GM06990 (cell line): ENCODE measurements at regions not wholly inside any gene's neighbourhood (a gene's known extent, or its start where the extent isn't known, plus 50 kb on each side); places are given as distances from the start of the nearest gene placed in this dataset.
A peak's percentile ranks its signal among the peaks of the same experiment; 100 is the strongest.

Source experiments
- DNase-seq: peaks from one replicate; pipeline ENCODE4 v3.0.0-alpha.2; 2011; ENCODE audit not compliant: insufficient read length; ENCODE audit errors: extremely low read depth
- H3K27me3 ChIP-seq: replicated peaks from 2 replicates; pipeline ENCODE4 v1.6.0; 2011; ENCODE audit warnings: low read length; ENCODE audit not compliant: control insufficient read depth, insufficient read depth
- H3K36me3 ChIP-seq: 2 replicates; pipeline ENCODE4 v1.5.1; 2011; ENCODE audit warnings: low read length; ENCODE audit not compliant: control insufficient read depth, insufficient read depth
- H3K4me3 ChIP-seq: replicated peaks from 2 replicates; pipeline ENCODE4 v1.5.1; 2011; ENCODE audit warnings: low read depth, mild to moderate bottlenecking, control low read depth, low read length
- CTCF ChIP-seq: IDR thresholded peaks from 2 replicates; pipeline ENCODE4 v1.5.1; 2011; ENCODE audit warnings: low read length, control low read depth, mild to moderate bottlenecking, inconsistent platforms; ENCODE audit not compliant: insufficient read depth, poor library complexity, severe bottlenecking

- no peaks in the 10 kb centered on the region for H3K27me3 ChIP-seq
- no peak overlapping the region for H3K4me3 ChIP-seq
- no peak for TF ChIP-seq CTCF
- no peaks in the 10 kb centered on the region for H3K36me3 ChIP-seq
- no peak for DNase-seq
Observed at GRCh38 chr1:24258735-24259424, 60.3 kb upstream of the GRHL3 start.

- Histone ChIP-seq H3K36me3 (no peaks in the 10 kb centered on the region), H3K27me3 (no peaks in the 10 kb centered on the region), H3K4me3 (no peak overlapping the region)
- TF ChIP-seq CTCF = no peak
- no peak for DNase-seq
Observed at GRCh38 chr1:24257373-24257772, 61.8 kb upstream of the GRHL3 start.

- DNase-seq = no peak
- H3K27me3 ChIP-seq = no peaks in the 10 kb centered on the region
- no peaks in the 10 kb centered on the region for H3K36me3 ChIP-seq
- no peak overlapping the region for H3K4me3 ChIP-seq
- TF ChIP-seq CTCF = no peak
Observed at GRCh38 chr1:24256687-24257086, 62.5 kb upstream of the GRHL3 start.

GRCh38 chr1:24255226-24255625, 63.9 kb upstream of the GRHL3 start:
- Histone ChIP-seq H3K36me3 (no peaks in the 10 kb centered on the region), H3K27me3 (no peaks in the 10 kb centered on the region), H3K4me3 (no peak overlapping the region)
- no peak for TF ChIP-seq CTCF
- no peak for DNase-seq

GRCh38 chr1:24254783-24255182, 64.4 kb upstream of the GRHL3 start:
- no peak for TF ChIP-seq CTCF
- no peaks in the 10 kb centered on the region for H3K27me3 ChIP-seq
- no peak overlapping the region for H3K4me3 ChIP-seq
- H3K36me3 ChIP-seq = no peaks in the 10 kb centered on the region
- DNase-seq = no peak

GRCh38 chr1:24253571-24253970, 65.6 kb upstream of the GRHL3 start:
- H3K27me3 ChIP-seq = no peaks in the 10 kb centered on the region
- no peaks in the 10 kb centered on the region for H3K36me3 ChIP-seq
- H3K4me3 ChIP-seq = no peak overlapping the region
- no peak for DNase-seq
- TF ChIP-seq CTCF = peak; percentile 48
